H1 (cell line): ENCODE measurements at regions not wholly inside any gene's neighbourhood (a gene's known extent, or its start where the extent isn't known, plus 50 kb on each side); places are given as distances from the start of the nearest gene placed in this dataset.

Source experiments
- ASH2L ChIP-seq: fragments of 200-600, 300-600 bp; sonication (generic); IDR thresholded peaks from one replicate; pipeline ENCODE4 v1.7.1; 2017; ENCODE audit warnings: low read length
- CBX8 ChIP-seq: fragments of 300-800, 300-1000 bp; sonication (generic); IDR thresholded peaks from 2 replicates; pipeline ENCODE4 v1.7.1; 2016; ENCODE audit warnings: low read depth, low read length, borderline replicate concordance
- EZH2 ChIP-seq: fragments of 200-600 bp; sonication (generic); IDR thresholded peaks from 2 replicates; pipeline ENCODE4 v1.7.1; 2012; ENCODE audit warnings: low read depth, mild to moderate bottlenecking, moderate library complexity, low read length, inconsistent platforms; ENCODE audit not compliant: severe bottlenecking
- NRF1 ChIP-seq: IDR thresholded peaks from 2 replicates; pipeline ENCODE4 v1.6.1; 2011; ENCODE audit warnings: mild to moderate bottlenecking, low read depth, low read length, improper control_type of control experiment

DNA sequence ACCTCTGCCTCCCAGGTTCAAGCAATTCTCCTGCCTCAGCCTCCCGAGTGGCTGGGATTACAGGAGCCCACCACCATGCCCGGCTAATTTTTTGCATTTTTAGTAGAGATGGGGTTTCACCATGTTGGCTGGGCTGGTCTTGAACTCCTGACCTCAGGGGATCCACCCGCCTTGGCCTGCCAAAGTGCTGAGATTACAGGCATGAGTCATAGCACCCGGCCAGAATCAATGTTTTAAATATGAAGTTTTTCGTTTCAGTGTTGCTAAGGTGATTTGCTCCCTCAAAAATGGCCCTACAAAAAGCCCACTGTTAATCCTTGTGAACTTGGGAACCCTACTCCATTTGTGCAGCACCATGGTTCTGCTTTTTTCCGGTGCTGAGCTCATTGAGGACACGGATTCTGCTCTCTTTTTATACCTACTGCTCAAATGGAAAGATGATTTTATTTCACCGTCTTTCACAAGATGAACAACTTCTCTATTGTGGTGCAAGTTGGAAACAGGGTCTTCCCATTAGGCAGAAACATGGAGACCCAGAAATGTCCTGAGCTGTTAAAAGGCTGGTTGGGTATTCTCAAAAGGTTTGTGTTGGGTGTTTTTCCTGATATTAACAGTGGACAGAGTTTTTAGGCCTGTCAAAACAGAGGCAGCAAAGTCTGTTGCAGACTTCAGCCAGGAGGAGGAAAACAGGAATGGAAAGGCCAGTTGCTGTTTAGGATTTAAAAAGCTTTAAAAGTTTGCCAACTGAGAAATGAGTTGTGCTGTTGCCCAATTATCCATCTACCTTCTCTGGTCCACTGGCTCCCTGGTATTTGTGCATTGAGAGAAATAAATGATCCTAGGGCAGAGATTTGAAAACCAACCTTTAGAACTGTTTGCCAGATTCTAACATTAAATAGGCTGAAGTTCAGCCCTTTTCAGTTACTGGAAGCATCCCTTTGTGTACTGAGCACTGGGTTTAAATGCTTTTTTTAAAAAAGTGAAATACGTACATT lies 85.8 kb downstream of the ATP23 start (continued):
- TF ChIP-seq ASH2L (no peak), NRF1 (no peak), EZH2 (no peak), CBX8 (no peak)
- TF ChIP-seq, all 59 proteins: peak for 0
